Keratinocyte (primary cell): ENCODE measurements at regions not wholly inside any gene's neighbourhood (a gene's known extent, or its start where the extent isn't known, plus 50 kb on each side); places are given as distances from the start of the nearest gene placed in this dataset.

Experiments used
- DNase-seq: peaks from one replicate; pipeline ENCODE4 v3.0.0-alpha.2; 2011; ENCODE audit warnings: low read depth, missing footprints, low spot score
- FAIRE-seq: peaks from 2 replicates; lab custom pipeline; 2011; peaks lifted over from hg19 to GRCh38; lab: Jason Lieb, UNC
- H2AFZ ChIP-seq: 2 replicates; pipeline ENCODE4 v1.6.0; 2012; ENCODE audit warnings: low read length, control low read depth, inconsistent platforms; ENCODE audit not compliant: control insufficient read depth
- H3K27ac ChIP-seq: 2 replicates; pipeline ENCODE4 v1.5.1; 2011; ENCODE audit warnings: low read length; ENCODE audit not compliant: control insufficient read depth, insufficient read depth
- H3K27me3 ChIP-seq: 3 replicates; pipeline ENCODE4 v1.6.0; 2011; ENCODE audit warnings: low read length; ENCODE audit not compliant: control insufficient read depth, insufficient read depth; ENCODE audit errors: extremely low read depth
- H3K36me3 ChIP-seq, 2 experiments: 2 replicates in 1 of 2; 3 replicates in 1 of 2; pipeline ENCODE4 v1.5.1; 2011; ENCODE audit warnings: low read length in 2 of 2, mild to moderate bottlenecking in 1 of 2; ENCODE audit not compliant: control insufficient read depth in 2 of 2, insufficient read depth in 2 of 2; ENCODE audit errors: extremely low read depth in 1 of 2
- H3K4me1 ChIP-seq: 3 replicates; pipeline ENCODE4 v1.5.1; 2011; ENCODE audit warnings: low read length; ENCODE audit not compliant: control insufficient read depth, insufficient read depth; ENCODE audit errors: extremely low read depth
- H3K4me2 ChIP-seq: 3 replicates; pipeline ENCODE4 v1.6.0; 2011; ENCODE audit warnings: low read depth, low read length; ENCODE audit not compliant: control insufficient read depth, insufficient read depth; ENCODE audit errors: extremely low read depth
- H3K4me3 ChIP-seq, 3 experiments: fragments of 200-600 bp in 1 of 3; sonication (generic) in 1 of 3; 2 replicates in 2 of 3; 3 replicates in 1 of 3; pipeline ENCODE4 v1.5.1; 2011 to 2016; ENCODE audit warnings: low read length in 3 of 3, mild to moderate bottlenecking in 3 of 3, control low read depth in 2 of 3, inconsistent platforms in 1 of 3, low read depth in 1 of 3, mixed read lengths in 1 of 3, mixed run types in 1 of 3, moderate library complexity in 1 of 3; ENCODE audit not compliant: control insufficient read depth in 2 of 3, insufficient read depth in 2 of 3; ENCODE audit errors: extremely low read depth in 1 of 3
- H3K79me2 ChIP-seq: 2 replicates; pipeline ENCODE4 v1.6.0; 2012; ENCODE audit warnings: low read length; ENCODE audit not compliant: control insufficient read depth, insufficient read depth
- H3K9ac ChIP-seq: 3 replicates; pipeline ENCODE4 v1.6.0; 2011; ENCODE audit warnings: low read length; ENCODE audit not compliant: control insufficient read depth, insufficient read depth; ENCODE audit errors: extremely low read depth
- H3K9me1 ChIP-seq: 3 replicates; pipeline ENCODE4 v1.6.0; 2011; ENCODE audit warnings: low read length; ENCODE audit not compliant: control insufficient read depth, insufficient read depth; ENCODE audit errors: extremely low read depth
- H3K9me3 ChIP-seq: 2 replicates; pipeline ENCODE4 v1.5.1; 2012; ENCODE audit warnings: low read depth, low read length; ENCODE audit not compliant: control insufficient read depth
- H4K20me1 ChIP-seq: 3 replicates; pipeline ENCODE4 v1.6.0; 2011; ENCODE audit warnings: low read length; ENCODE audit not compliant: control insufficient read depth, insufficient read depth; ENCODE audit errors: extremely low read depth
- CTCF ChIP-seq, 3 experiments: IDR thresholded peaks in 1 of 3; conservative IDR thresholded peaks in 1 of 3; optimal IDR thresholded peaks in 1 of 3; 2 replicates in 2 of 3; 3 replicates in 1 of 3; pipeline versions ENCODE3 to v1.5.1; 2011; ENCODE audit warnings: low read length in 3 of 3, mild to moderate bottlenecking in 3 of 3, moderate library complexity in 2 of 3, control low read depth in 1 of 3, inconsistent platforms in 1 of 3; ENCODE audit not compliant: insufficient read depth in 2 of 3; ENCODE audit errors: extremely low read depth in 1 of 3
- EZH2 ChIP-seq: IDR thresholded peaks from one replicate; pipeline ENCODE4 v1.6.1; 2012; ENCODE audit warnings: inconsistent platforms, mild to moderate bottlenecking, low read length, moderate library complexity
- dilution Hi-C: fragments of 300-500 bp; cut with MboI; formaldehyde crosslinking; loops from one replicate; pipeline ENCODE4 v1.7.0; 2020; ENCODE audit warnings: low sequenced_read_pairs; ENCODE audit not compliant: extremely low pct_ligation_motif_present

GRCh38 chr20:47863981-47864380 is 78.7 kb upstream of the SULF2 start:
- H3K27me3 ChIP-seq = no peaks in the 10 kb centered on the region
- FAIRE-seq = no peak

GRCh38 chr20:47863315-47863965 is 78.2 kb upstream of the SULF2 start:
- H3K27me3 ChIP-seq = no peaks in the 10 kb centered on the region
- no peaks in the 10 kb centered on the region for H3K79me2 ChIP-seq
- H3K4me1 ChIP-seq = no peaks in the 10 kb centered on the region
- no peak overlapping the region for H3K9ac ChIP-seq
- DNase-seq (no peak), FAIRE-seq (no peak)
- no peaks in the 10 kb centered on the region for H3K9me3 ChIP-seq
- H2AFZ ChIP-seq = no peak overlapping the region
- no peaks in the 10 kb centered on the region for H3K9me1 ChIP-seq
- dilution Hi-C loops = no loop called here
- TF ChIP-seq EZH2 = no peak
- no peak for TF ChIP-seq CTCF (optimal IDR thresholded peaks at IDR 0.05 in 1 of 3, IDR thresholded peaks at IDR 0.05 in 1 of 3, conservative IDR thresholded peaks at IDR 0.05 in 1 of 3; ENCODE audit: extremely low read depth in 1 of 3, insufficient read depth in 2 of 3, low read length in 3 of 3)
- no peaks in the 10 kb centered on the region for H3K36me3 ChIP-seq
- no peak overlapping the region for H3K4me3 ChIP-seq
- no peaks in the 10 kb centered on the region for H4K20me1 ChIP-seq
- H3K27ac ChIP-seq = no peak overlapping the region
- no peak overlapping the region for H3K4me2 ChIP-seq

More at GRCh38 chr20:47863981-47864380, 78.7 kb upstream of the SULF2 start:
- Histone ChIP-seq H3K4me3 (no peak overlapping the region), H4K20me1 (no peaks in the 10 kb centered on the region), H2AFZ (no peak overlapping the region), H3K4me2 (no peak overlapping the region), H3K4me1 (no peaks in the 10 kb centered on the region), H3K36me3 (no peaks in the 10 kb centered on the region), H3K79me2 (no peaks in the 10 kb centered on the region), H3K27ac (no peak overlapping the region), H3K9ac (no peak overlapping the region), H3K9me1 (no peaks in the 10 kb centered on the region), H3K9me3 (no peaks in the 10 kb centered on the region)
- dilution Hi-C loops = no loop called here
- DNase-seq = no peak
- TF ChIP-seq CTCF (optimal IDR thresholded peaks at IDR 0.05 in 1 of 3, IDR thresholded peaks at IDR 0.05 in 1 of 3, conservative IDR thresholded peaks at IDR 0.05 in 1 of 3; ENCODE audit: extremely low read depth in 1 of 3, insufficient read depth in 2 of 3, low read length in 3 of 3) (no peak), EZH2 (no peak)
